SJSA1 (cell line): ENCODE measurements at regions not wholly inside any gene's neighbourhood (a gene's known extent, or its start where the extent isn't known, plus 50 kb on each side); places are given as distances from the start of the nearest gene placed in this dataset.
"Not testable (repeated sequence)": the region's sequence is repeated elsewhere in the genome, so short reads cannot be mapped to it uniquely, and the experiment has no call there.

Experiments
- DNase-seq, 2 experiments: peaks; one replicate each; pipeline ENCODE4 v3.0.0-alpha.2; 2015 to 2020; ENCODE audit warnings: low spot score in 2 of 2, low read depth in 1 of 2
- H3K27ac ChIP-seq: fragments of 250-450 bp; sonication (Bioruptor Pico); 2 replicates; pipeline ENCODE4 v1.5.1; 2020; ENCODE audit warnings: mild to moderate bottlenecking, moderate library complexity
- H3K27me3 ChIP-seq: fragments of 250-450 bp; sonication (Bioruptor Pico); replicated peaks from 2 replicates; pipeline ENCODE4 v1.5.1; 2020; ENCODE audit warnings: mild to moderate bottlenecking, moderate library complexity
- H3K36me3 ChIP-seq: fragments of 250-450 bp; sonication (Bioruptor Pico); 2 replicates; pipeline ENCODE4 v1.5.1; 2020; ENCODE audit warnings: mild to moderate bottlenecking
- H3K4me1 ChIP-seq: fragments of 250-450 bp; sonication (Bioruptor Pico); replicated peaks from 2 replicates; pipeline ENCODE4 v1.6.1; 2021; ENCODE audit warnings: mild to moderate bottlenecking
- H3K4me3 ChIP-seq: fragments of 250-450 bp; sonication (Bioruptor Pico); 2 replicates; pipeline ENCODE4 v1.5.1; 2020; ENCODE audit warnings: mild to moderate bottlenecking
- H3K9me3 ChIP-seq: fragments of 250-450 bp; sonication (Bioruptor Pico); replicated peaks from 2 replicates; pipeline ENCODE4 v1.5.1; 2020; ENCODE audit warnings: mild to moderate bottlenecking

- H3K27ac ChIP-seq, result no peak overlapping the region
- no peaks in the 10 kb centered on the region for H3K9me3 ChIP-seq
- H3K4me3 ChIP-seq, result no peak overlapping the region
- H3K4me1 ChIP-seq, result no peaks in the 10 kb centered on the region
- no peaks in the 10 kb centered on the region; the same call in 1 of the 2 replicates for H3K27me3 ChIP-seq
- no peak for DNase-seq
- no peaks in the 10 kb centered on the region for H3K36me3 ChIP-seq
Measured at GRCh38 chr1:230501242-230501641, 75.1 kb upstream of the PGBD5 start.

GRCh38 chr1:230500063-230500462 lies 73.9 kb upstream of the PGBD5 start:
- H3K27ac ChIP-seq, result no peak overlapping the region
- H3K36me3 ChIP-seq, result no peaks in the 10 kb centered on the region
- H3K4me1 ChIP-seq, result no peaks in the 10 kb centered on the region
- H3K27me3 ChIP-seq, result no peaks in the 10 kb centered on the region; the same call in 1 of the 2 replicates
- H3K9me3 ChIP-seq, result no peaks in the 10 kb centered on the region
- no peak for DNase-seq
- H3K4me3 ChIP-seq, result no peak overlapping the region

DNA sequence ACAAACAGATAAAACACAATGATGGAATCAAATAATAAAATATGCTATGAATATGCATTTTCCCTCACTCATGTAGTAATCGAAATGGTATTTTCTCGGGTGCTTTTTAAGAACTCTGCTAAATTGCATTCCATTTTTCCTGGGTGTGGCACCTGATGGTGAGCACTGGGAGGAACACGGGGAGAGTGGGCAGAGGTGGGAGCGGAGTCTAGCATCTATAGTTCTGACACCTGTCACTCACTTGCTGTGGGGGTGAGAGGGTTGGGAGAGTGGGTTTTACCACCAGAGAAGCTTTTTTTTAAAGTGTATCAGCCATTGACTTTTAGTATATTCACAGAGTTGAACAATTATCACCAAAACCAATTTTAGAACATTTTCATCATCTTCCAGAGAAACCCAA lies 73.4 kb upstream of the PGBD5 start:
- Histone ChIP-seq H3K27ac (no peak overlapping the region), H3K4me1 (no peaks in the 10 kb centered on the region), H3K27me3 (no peaks in the 10 kb centered on the region; the same call in 1 of the 2 replicates), H3K9me3 (0 out of 2 replicates have a peak, but pooled peaks cover under 1% of the 10 kb centered on the region), H3K4me3 (no peak overlapping the region), H3K36me3 (no peaks in the 10 kb centered on the region)
- no peak for DNase-seq

DNA sequence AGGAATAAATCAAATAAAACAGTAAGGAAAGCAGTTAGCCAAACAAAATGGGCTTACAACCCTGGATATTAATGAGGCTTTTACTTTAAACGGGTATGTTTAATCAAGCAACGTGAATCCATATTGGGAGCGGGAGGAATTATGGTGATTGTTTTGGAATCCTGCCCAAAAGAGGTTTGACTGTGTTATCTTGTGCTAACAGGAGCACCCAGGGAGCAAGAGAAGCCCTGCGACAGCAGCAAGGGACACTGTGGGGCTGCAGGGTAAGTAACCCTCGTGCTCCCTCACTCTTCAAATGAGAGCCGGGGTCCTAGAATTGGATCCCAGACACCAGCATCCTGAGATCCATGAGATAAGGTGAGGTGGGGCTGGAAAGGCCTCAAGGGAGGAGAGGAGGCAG lies 72.6 kb upstream of the PGBD5 start:
- no peak overlapping the region for H3K4me3 ChIP-seq

GRCh38 chr1:230496451-230496850 lies 70.3 kb upstream of the PGBD5 start:
- no peak overlapping the region for H3K27ac ChIP-seq
- H3K4me1 ChIP-seq, result no peaks in the 10 kb centered on the region
- no peaks in the 10 kb centered on the region for H3K27me3 ChIP-seq
- H3K36me3 ChIP-seq, result no peaks in the 10 kb centered on the region
- H3K4me3 ChIP-seq, result no peak overlapping the region
- DNase-seq, result no peak
- 0 out of 2 replicates have a peak, but pooled peaks cover 3% of the 10 kb centered on the region for H3K9me3 ChIP-seq

More for the DNA sequence above, 72.6 kb upstream of the PGBD5 start:
- no peak for DNase-seq
- H3K27ac ChIP-seq, result no peak overlapping the region
- H3K9me3 ChIP-seq, result 0 out of 2 replicates have a peak, but pooled peaks cover 3% of the 10 kb centered on the region
- no peaks in the 10 kb centered on the region; the same call in 1 of the 2 replicates for H3K27me3 ChIP-seq
- no peaks in the 10 kb centered on the region for H3K4me1 ChIP-seq
- no peaks in the 10 kb centered on the region for H3K36me3 ChIP-seq

- H3K9me3 ChIP-seq, result 0 out of 2 replicates have a peak, but pooled peaks cover 3% of the 10 kb centered on the region
- no peak overlapping the region for H3K27ac ChIP-seq
- H3K36me3 ChIP-seq, result no peaks in the 10 kb centered on the region
- H3K4me1 ChIP-seq, result no peaks in the 10 kb centered on the region
- H3K4me3 ChIP-seq, result no peak overlapping the region
- DNase-seq, result no peak
- H3K27me3 ChIP-seq, result no peaks in the 10 kb centered on the region
Measured at GRCh38 chr1:230495891-230496385, 69.8 kb upstream of the PGBD5 start.

DNA sequence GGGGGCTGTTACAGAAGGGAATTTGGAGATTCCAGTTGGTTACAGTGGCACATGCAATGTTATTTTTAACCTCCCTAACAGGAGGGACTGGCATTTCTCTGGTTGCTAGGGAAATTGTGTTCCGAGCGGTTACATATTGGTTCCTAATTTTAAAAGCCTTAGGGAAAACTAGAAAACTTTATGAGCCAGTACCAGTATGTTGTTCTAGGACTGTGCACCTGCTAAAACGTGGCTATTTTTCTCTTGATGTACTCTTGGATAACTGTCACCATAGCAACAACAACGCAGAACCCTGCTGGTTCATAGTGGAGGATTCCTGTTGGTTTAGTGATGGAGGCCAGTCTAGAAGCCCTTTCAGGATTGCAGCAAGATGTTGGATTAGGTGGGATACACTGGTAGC lies 68.9 kb upstream of the PGBD5 start:
- Histone ChIP-seq H3K27me3 (no peaks in the 10 kb centered on the region), H3K4me3 (no peak overlapping the region), H3K9me3 (0 out of 2 replicates have a peak, but pooled peaks cover 3% of the 10 kb centered on the region), H3K36me3 (no peaks in the 10 kb centered on the region), H3K4me1 (no peaks in the 10 kb centered on the region), H3K27ac (no peak overlapping the region)
- DNase-seq, result no peak

DNA sequence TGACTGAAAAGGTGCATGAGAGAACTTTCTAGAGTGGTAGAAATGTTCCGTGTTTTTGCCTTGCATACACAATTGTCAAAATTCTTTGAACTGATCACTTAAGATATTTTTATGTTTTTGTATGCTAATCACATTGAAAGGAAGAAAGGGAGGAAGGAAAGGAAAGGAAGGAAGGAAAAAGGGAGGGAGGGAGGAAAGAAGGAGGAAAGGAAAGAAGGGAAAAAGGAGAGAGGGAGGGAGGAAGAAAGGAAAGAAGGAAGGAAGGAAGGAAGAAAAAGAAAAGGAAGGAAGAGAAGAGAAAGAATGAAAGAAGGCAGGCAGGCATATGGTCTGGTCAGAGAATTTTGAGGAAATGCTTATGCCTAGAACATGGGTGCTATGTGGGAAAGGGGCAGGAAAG lies 68.4 kb upstream of the PGBD5 start:
- Histone ChIP-seq H3K4me3 (no peak overlapping the region), H3K36me3 (no peaks in the 10 kb centered on the region), H3K4me1 (no peaks in the 10 kb centered on the region), H3K9me3 (0 out of 2 replicates have a peak, but pooled peaks cover 3% of the 10 kb centered on the region), H3K27ac (no peak overlapping the region), H3K27me3 (no peaks in the 10 kb centered on the region)
- DNase-seq, result no peak

GRCh38 chr1:230494026-230494425 lies 67.9 kb upstream of the PGBD5 start:
- no peaks in the 10 kb centered on the region for H3K36me3 ChIP-seq
- no peak for DNase-seq
- no peaks in the 10 kb centered on the region for H3K27me3 ChIP-seq
- 0 out of 2 replicates have a peak, but pooled peaks cover 3% of the 10 kb centered on the region for H3K9me3 ChIP-seq
- H3K4me3 ChIP-seq, result no peak overlapping the region
- no peaks in the 10 kb centered on the region for H3K4me1 ChIP-seq
- H3K27ac ChIP-seq, result no peak overlapping the region

DNA sequence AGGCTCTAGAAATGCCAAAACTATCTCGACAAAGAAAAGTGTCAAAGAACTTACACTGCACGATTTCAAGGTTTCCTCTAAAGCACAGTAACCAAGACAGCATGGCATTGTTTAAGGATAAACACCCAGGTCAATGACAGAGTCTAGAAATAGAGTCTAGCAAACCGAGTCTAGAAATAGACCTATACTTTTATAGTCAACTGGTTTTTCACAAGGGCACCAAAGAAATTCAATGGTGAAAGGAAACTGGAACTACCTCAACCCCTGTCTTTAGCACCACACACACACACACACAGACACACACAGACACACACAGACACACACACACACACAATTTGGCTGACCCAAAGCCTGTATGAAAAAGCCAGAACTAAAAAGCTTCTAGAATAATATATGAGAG lies 67.1 kb upstream of the PGBD5 start:
- Histone ChIP-seq H3K9me3 (0 out of 2 replicates have a peak, but pooled peaks cover 3% of the 10 kb centered on the region), H3K27me3 (no peaks in the 10 kb centered on the region), H3K4me3 (no peak overlapping the region), H3K27ac (no peak overlapping the region), H3K4me1 (no peaks in the 10 kb centered on the region), H3K36me3 (no peaks in the 10 kb centered on the region)
- no peak for DNase-seq

DNA sequence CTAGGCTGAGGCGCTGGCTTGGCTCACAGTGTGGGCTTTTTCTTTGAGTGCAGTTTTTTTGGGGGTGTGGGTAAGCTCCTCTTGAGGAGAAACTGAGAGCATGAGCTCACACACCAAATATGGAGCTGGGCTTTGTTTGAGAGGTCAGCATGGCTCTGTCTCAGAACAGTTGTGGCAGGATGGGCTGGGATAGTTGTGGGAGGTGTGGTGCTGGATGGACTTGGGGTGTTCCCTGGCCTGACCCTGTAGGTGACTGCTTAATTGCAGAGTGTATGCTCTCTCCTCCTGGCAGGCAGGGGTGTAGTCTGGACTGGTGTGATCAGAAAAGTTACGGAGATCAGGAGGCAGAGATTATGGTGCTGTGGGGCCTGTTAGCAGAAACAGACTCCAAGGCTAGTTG lies 64.3 kb upstream of the PGBD5 start:
- no peaks in the 10 kb centered on the region for H3K27me3 ChIP-seq
- H3K4me3 ChIP-seq, result no peak overlapping the region
- H3K4me1 ChIP-seq, result no peaks in the 10 kb centered on the region
- H3K36me3 ChIP-seq, result no peaks in the 10 kb centered on the region
- DNase-seq, result no peak
- no peak overlapping the region for H3K27ac ChIP-seq
- 0 out of 2 replicates have a peak, but pooled peaks cover 3% of the 10 kb centered on the region for H3K9me3 ChIP-seq

DNA sequence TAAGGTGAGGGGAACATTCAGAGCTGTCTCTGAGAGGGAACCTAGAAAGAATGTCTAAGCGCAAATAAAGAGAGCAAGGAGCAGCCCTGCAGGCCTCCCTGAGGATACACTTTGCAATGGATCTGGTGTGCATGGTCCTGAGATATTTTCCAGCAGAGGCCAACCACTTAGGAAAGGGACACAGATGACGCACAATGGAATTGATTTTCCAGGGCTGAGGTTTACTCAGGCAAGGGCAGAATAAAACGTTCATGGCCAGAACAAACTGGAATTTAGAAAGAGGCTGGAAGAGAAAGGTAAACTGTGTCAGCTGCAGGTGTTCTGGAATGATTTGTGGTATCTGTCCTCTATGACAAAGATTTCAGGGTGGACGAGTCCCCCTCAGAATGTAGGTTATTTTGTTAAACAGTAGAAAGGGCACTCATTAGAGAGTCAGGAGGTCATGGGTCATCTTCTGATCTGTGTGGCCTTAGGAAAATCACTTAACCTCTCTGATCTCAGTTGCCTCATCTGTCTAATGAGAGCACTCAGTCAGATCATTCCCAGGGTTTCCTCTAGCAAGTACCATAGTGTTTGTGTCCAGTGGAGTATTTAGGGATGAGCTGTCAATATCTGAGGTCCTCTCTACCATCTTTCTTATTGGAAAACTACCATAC lies 61.8 kb upstream of the PGBD5 start:
- H3K9me3 ChIP-seq, result no peaks in the 10 kb centered on the region
- no peaks in the 10 kb centered on the region for H3K36me3 ChIP-seq
- H3K27me3 ChIP-seq, result no peaks in the 10 kb centered on the region
- no peak for DNase-seq
- no peak overlapping the region for H3K27ac ChIP-seq
- H3K4me3 ChIP-seq, result no peak overlapping the region
- no peaks in the 10 kb centered on the region for H3K4me1 ChIP-seq

DNA sequence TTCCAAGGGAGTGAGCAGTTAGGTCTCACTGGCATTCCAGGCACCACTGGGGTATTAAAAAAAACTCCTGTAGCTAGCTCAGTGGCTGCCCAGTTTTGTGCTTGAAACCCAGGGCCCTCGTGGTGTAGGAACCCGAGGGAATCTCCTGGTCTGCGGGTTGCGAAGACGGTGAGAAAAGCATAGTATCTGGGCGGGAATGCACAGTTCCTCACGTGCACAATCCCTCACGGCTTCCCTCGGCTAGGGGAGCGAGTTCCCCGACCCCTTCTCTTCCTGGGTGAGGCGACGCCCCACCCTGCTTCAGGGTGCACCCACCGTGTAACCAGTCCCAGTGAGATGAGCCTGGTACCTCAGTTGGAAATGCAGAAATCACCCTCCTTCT lies 50.5 kb upstream of the PGBD5 start:
- H3K4me3 ChIP-seq, result no peak overlapping the region
- no peak overlapping the region for H3K27ac ChIP-seq
- H3K4me1 ChIP-seq, result no peaks in the 10 kb centered on the region
- no peaks in the 10 kb centered on the region; the same call in 1 of the 2 replicates for H3K27me3 ChIP-seq
- no peaks in the 10 kb centered on the region for H3K9me3 ChIP-seq
- H3K36me3 ChIP-seq, result no peaks in the 10 kb centered on the region
- no peak for DNase-seq

- not testable (repeated sequence) for H3K4me1 ChIP-seq, H3K9me3 ChIP-seq, H3K27ac ChIP-seq, DNase-seq, H3K36me3 ChIP-seq, H3K27me3 ChIP-seq, H3K4me3 ChIP-seq
Measured at GRCh38 chr1:230475856-230476621, 49.9 kb upstream of the PGBD5 start.
